Left lung (tissue), 4 donors: ENCODE measurements at regions not wholly inside any gene's neighbourhood (a gene's known extent, or its start where the extent isn't known, plus 50 kb on each side); places are given as distances from the start of the nearest gene placed in this dataset.
A peak's percentile ranks its signal among the peaks of the same experiment; 100 is the strongest.

Experiments used
- ATAC-seq: fragments of 200-7000 bp; cut with Tn5 transposase; one replicate; pipeline ENCODE4 v1.9.1; 2020; ENCODE audit warnings: moderate library complexity
- DNase-seq, 4 donors: peaks; one replicate each; pipeline ENCODE4 v3.0.0-alpha.2; 2013 to 2020
- H3K27ac ChIP-seq, 2 donors: fragments of 200-600 bp; sonication (generic) in 1 of 2; one replicate each; pipeline versions ENCODE4 v1.5.0 to v1.8.0; 2020 to 2021
- H3K27me3 ChIP-seq, 2 donors: fragments of 200-600 bp; sonication (generic) in 1 of 2; one replicate each; pipeline versions ENCODE4 v1.5.0 to v1.8.0; 2020 to 2021
- H3K36me3 ChIP-seq, 2 donors: fragments of 200-600 bp; sonication (generic) in 1 of 2; one replicate each; pipeline versions ENCODE4 v1.5.0 to v1.8.0; 2020 to 2021
- H3K4me1 ChIP-seq, 2 donors: fragments of 200-600 bp; one replicate each; pipeline ENCODE4 v1.8.0; 2021
- H3K4me3 ChIP-seq, 2 donors: fragments of 200-600 bp; sonication (generic) in 1 of 2; one replicate each; pipeline versions ENCODE4 v1.5.0 to v1.8.0; 2020 to 2021; ENCODE audit warnings: mild to moderate bottlenecking in 1 of 2
- H3K9me3 ChIP-seq, 2 donors: fragments of 200-600 bp; sonication (generic) in 1 of 2; one replicate each; pipeline versions ENCODE4 v1.5.0 to v1.8.0; 2020 to 2021
- CTCF ChIP-seq, 2 donors: fragments of 200-600 bp; sonication (generic) in 1 of 2; IDR thresholded peaks; one replicate each; pipeline versions ENCODE4 v1.5.0 to v1.8.0; 2021; ENCODE audit warnings: antibody characterized with exemption in 2 of 2
- intact Hi-C, 2 donors: fragments of 100-400 bp; cut with DNase I; formaldehyde crosslinking; loops; one replicate each; pipeline versions ENCODE4 v1.11.2 to v1.14.2; 2022
- donor health status: DM: no; HTN: yes; CAD: no.
- donor health status: DM: no; HTN: no; CAD: no.

DNA sequence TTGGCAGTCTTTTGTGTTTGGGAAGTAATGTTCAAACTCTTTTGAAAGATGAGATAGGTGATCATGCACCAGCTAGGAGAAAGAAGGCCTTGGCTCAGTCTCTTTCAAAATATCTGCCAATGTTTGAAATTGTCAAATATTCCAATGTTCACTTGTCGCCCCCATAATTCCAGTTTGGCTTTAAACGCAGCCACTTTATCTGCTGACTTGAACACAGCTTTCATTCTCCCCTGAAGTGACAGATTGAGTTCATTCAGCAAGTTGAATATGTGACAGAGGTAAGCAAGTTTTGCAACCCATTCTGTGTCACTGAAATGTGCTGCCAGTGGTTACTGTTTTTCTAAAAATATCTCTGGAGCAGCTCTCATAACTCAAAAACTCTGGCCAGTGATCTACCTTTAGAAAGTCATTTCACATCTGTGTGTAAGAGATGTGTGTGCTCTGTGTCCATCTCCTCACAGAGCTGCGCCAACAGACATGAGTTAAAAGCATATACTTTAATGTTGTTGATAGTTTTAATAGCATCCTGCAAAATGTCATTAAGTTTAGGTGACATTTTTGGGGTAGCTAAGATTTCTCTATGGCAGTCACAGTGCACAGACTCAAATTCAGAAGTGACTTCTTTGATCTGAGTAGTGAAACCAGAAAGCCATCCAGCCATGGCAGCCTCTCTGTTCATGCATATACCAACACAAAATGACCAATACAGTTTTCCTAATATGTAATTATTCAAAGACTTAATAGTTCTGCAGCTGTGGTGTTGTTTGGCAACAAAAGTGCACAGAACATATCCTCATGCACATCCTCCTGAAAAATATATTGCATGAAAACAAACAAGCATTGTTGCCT lies 614.3 kb upstream of the MIS18BP1 start:
- DNase-seq = no peak
- no peak for TF ChIP-seq CTCF (IDR thresholded peaks at IDR 0.05)
- no peak overlapping the region for H3K4me3 ChIP-seq
- no peaks in the 10 kb centered on the region for H3K4me1 ChIP-seq
- peaks cover 0 to 7% of the 10 kb centered on the region in 2 donors for H3K9me3 ChIP-seq
- H3K27me3 ChIP-seq = no peaks in the 10 kb centered on the region
- H3K27ac ChIP-seq = no peak overlapping the region
- H3K36me3 ChIP-seq = no peaks in the 10 kb centered on the region
- ATAC-seq = no peak
- intact Hi-C loops = no loop called here

DNA sequence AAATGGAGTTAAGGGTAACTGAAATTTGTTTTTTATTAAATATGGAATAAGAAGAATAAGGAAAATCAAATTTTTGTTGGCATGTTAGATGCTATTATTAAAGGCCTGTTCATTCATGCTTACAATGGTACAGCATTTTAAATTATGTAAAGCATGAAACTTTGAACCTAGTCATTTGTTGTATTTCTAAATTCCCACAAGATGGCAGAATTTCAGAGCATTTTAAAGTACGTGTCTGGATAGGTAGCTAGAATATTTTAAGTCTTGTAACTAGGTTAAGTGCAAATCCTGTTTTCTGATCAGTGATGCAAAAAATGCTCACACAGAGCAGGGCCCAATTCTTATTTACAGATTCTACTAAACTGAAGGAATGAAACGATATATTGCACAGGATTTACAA lies 585.6 kb upstream of the MIS18BP1 start:
- Histone ChIP-seq H3K27ac (no peak overlapping the region), H3K9me3 (peaks cover 0 to 3% of the 10 kb centered on the region in 2 donors), H3K27me3 (no peaks in the 10 kb centered on the region), H3K4me3 (no peak overlapping the region), H3K36me3 (no peaks in the 10 kb centered on the region), H3K4me1 (no peaks in the 10 kb centered on the region)
- DNase-seq (peak in 1 of 4 donors; percentile 3), ATAC-seq (no peak)
- TF ChIP-seq CTCF (IDR thresholded peaks at IDR 0.05) = no peak
- intact Hi-C loops = no loop called here

DNA sequence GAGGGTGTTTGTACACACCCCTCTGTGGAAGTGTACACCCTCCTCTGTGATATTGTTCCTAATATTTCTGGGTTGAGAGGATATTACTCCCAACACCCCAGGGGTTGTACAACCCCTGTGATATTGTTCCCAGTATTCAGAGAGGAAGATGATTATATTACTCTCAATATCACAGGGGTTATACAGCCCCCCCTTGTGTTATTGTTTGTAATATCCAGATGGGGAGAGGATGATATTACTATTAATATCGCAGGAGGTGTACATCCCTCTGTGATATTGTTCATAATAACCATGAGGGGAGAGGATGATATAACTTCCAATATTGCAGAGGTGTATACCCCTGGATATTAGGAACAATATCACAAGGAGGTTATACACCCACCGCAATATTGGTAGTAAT lies 566.1 kb upstream of the MIS18BP1 start:
- TF ChIP-seq CTCF (IDR thresholded peaks at IDR 0.05) = no peak
- no peaks in the 10 kb centered on the region for H3K27me3 ChIP-seq
- ATAC-seq (no peak), DNase-seq (no peak)
- no peak overlapping the region for H3K4me3 ChIP-seq
- H3K4me1 ChIP-seq = no peaks in the 10 kb centered on the region
- H3K27ac ChIP-seq = no peak overlapping the region
- H3K9me3 ChIP-seq = no peaks in the 10 kb centered on the region
- intact Hi-C loops = no loop called here
- H3K36me3 ChIP-seq = no peaks in the 10 kb centered on the region

- intact Hi-C loops = no loop called here
- no peak for TF ChIP-seq CTCF (IDR thresholded peaks at IDR 0.05)
- Histone ChIP-seq H3K4me1 (no peaks in the 10 kb centered on the region), H3K27me3 (no peaks in the 10 kb centered on the region), H3K36me3 (no peaks in the 10 kb centered on the region), H3K9me3 (no peaks in the 10 kb centered on the region), H3K4me3 (no peak overlapping the region), H3K27ac (no peak overlapping the region)
- DNase-seq (no peak), ATAC-seq (no peak)
Measured at GRCh38 chr14:45811155-45811554, 558.2 kb upstream of the MIS18BP1 start.

GRCh38 chr14:45810152-45810872 lies 557.3 kb upstream of the MIS18BP1 start:
- no peaks in the 10 kb centered on the region for H3K4me1 ChIP-seq
- H3K27ac ChIP-seq = no peak overlapping the region
- ATAC-seq (peak; percentile 90), DNase-seq (peak in 1 of 4 donors; percentile 7)
- peak in 1 of 2 donors; percentile 21 for TF ChIP-seq CTCF (IDR thresholded peaks at IDR 0.05)
- H3K27me3 ChIP-seq = no peaks in the 10 kb centered on the region
- no peaks in the 10 kb centered on the region for H3K9me3 ChIP-seq
- H3K4me3 ChIP-seq = no peak overlapping the region
- no peaks in the 10 kb centered on the region for H3K36me3 ChIP-seq
- intact Hi-C loops = no loop called here
